Ishikawa (cell line): ENCODE measurements at regions not wholly inside any gene's neighbourhood (a gene's known extent, or its start where the extent isn't known, plus 50 kb on each side); places are given as distances from the start of the nearest gene placed in this dataset.

Experiments used
- MAX ChIP-seq: IDR thresholded peaks from 2 replicates; pipeline ENCODE4 v1.6.1; 2012
- REST ChIP-seq: IDR thresholded peaks from 2 replicates; pipeline ENCODE4 v1.6.1; 2012; ENCODE audit warnings: low read depth, mild to moderate bottlenecking

GRCh38 chr21:17690078-17690494 lies 77.4 kb upstream of the BTG3 start:
- TF ChIP-seq MAX, result no peak
- TF ChIP-seq REST, result no peak
